OCI-LY1 (cell line): ENCODE measurements at regions not wholly inside any gene's neighbourhood (a gene's known extent, or its start where the extent isn't known, plus 50 kb on each side); places are given as distances from the start of the nearest gene placed in this dataset.

Experiments
- H2AFZ ChIP-seq: fragments of 200-600 bp; sonication (generic), shearing (Covaris generic); 2 replicates; pipeline ENCODE4 v1.6.0; 2014; ENCODE audit warnings: antibody characterized with exemption, mild to moderate bottlenecking, low read length
- H3F3A ChIP-seq: fragments of 200-600 bp; sonication (generic), shearing (Covaris generic); 2 replicates; pipeline ENCODE4 v1.6.0; 2014; ENCODE audit warnings: mild to moderate bottlenecking, antibody characterized with exemption, low read length, moderate library complexity; ENCODE audit not compliant: insufficient read depth
- H3K27ac ChIP-seq: fragments of 200-600 bp; sonication (generic); 2 replicates; pipeline ENCODE4 v1.5.1; 2014; ENCODE audit warnings: low read length, mixed run types, mild to moderate bottlenecking, low read depth; ENCODE audit not compliant: poor library complexity, severe bottlenecking
- H3K27me3 ChIP-seq: fragments of 200-600 bp; sonication (generic); 2 replicates; pipeline ENCODE4 v1.6.0; 2014; ENCODE audit warnings: antibody characterized with exemption, mild to moderate bottlenecking, low read length, moderate library complexity; ENCODE audit not compliant: insufficient read depth
- H3K36me3 ChIP-seq: fragments of 200-600 bp; sonication (generic); 2 replicates; pipeline ENCODE4 v1.6.1; 2014; ENCODE audit warnings: mild to moderate bottlenecking, antibody characterized with exemption, low read length, moderate library complexity, mixed read lengths; ENCODE audit not compliant: insufficient read depth
- H3K4me1 ChIP-seq: fragments of 200-600 bp; sonication (generic); 2 replicates; pipeline ENCODE4 v1.5.1; 2014; ENCODE audit warnings: mild to moderate bottlenecking, low read length, moderate library complexity; ENCODE audit not compliant: insufficient read depth, severe bottlenecking
- H3K4me2 ChIP-seq: fragments of 200-600 bp; sonication (generic), shearing (Covaris generic); 2 replicates; pipeline ENCODE4 v1.6.1; 2014; ENCODE audit warnings: low read length
- H3K4me3 ChIP-seq: fragments of 200-600 bp; sonication (generic); 2 replicates; pipeline ENCODE4 v1.5.1; 2014; ENCODE audit warnings: low read length, low read depth, mild to moderate bottlenecking, mixed read lengths; ENCODE audit not compliant: poor library complexity, severe bottlenecking
- H3K79me2 ChIP-seq: fragments of 200-600 bp; shearing (Covaris generic); 2 replicates; pipeline ENCODE4 v1.6.1; 2016; ENCODE audit warnings: mixed run types, low read length, mixed read lengths; ENCODE audit not compliant: insufficient read depth
- H3K9ac ChIP-seq: fragments of 200-600 bp; sonication (generic), shearing (Covaris generic); 2 replicates; pipeline ENCODE4 v1.6.1; 2014; ENCODE audit warnings: mild to moderate bottlenecking, low read length, mixed read lengths
- H3K9me2 ChIP-seq: fragments of 200-600 bp; sonication (generic), shearing (Covaris generic); 2 replicates; pipeline ENCODE4 v1.6.1; 2014; ENCODE audit warnings: low read depth, mild to moderate bottlenecking, low read length, mixed read lengths
- H3K9me3 ChIP-seq: fragments of 200-600 bp; shearing (Covaris generic); 2 replicates; pipeline ENCODE4 v1.6.1; 2014; ENCODE audit warnings: low read length, mixed read lengths
- H4K20me1 ChIP-seq: fragments of 200-600 bp; sonication (generic), shearing (Covaris generic); 2 replicates; pipeline ENCODE4 v1.6.0; 2016; ENCODE audit warnings: mild to moderate bottlenecking, low read length; ENCODE audit not compliant: insufficient read depth
- CTCF ChIP-seq: fragments of 200-600 bp; sonication (generic), shearing (Covaris generic); IDR thresholded peaks from 2 replicates; pipeline ENCODE4 v1.5.1; 2017; ENCODE audit warnings: mild to moderate bottlenecking, antibody characterized with exemption, low read length, moderate library complexity, mixed read lengths
- EZH2 ChIP-seq: fragments of 200-600 bp; sonication (generic), shearing (Covaris generic); IDR thresholded peaks from 2 replicates; pipeline ENCODE4 v1.8.0; 2017; ENCODE audit warnings: borderline replicate concordance, mixed run types, mild to moderate bottlenecking, antibody characterized with exemption, low read length, moderate library complexity, mixed read lengths

GRCh38 chr12:43079476-43079875, 472.5 kb downstream of the ADAMTS20 start:
- Histone ChIP-seq H2AFZ (no peak overlapping the region), H3K27me3 (no peaks in the 10 kb centered on the region), H4K20me1 (no peaks in the 10 kb centered on the region), H3K9me2 (no peaks in the 10 kb centered on the region), H3F3A (no peaks in the 10 kb centered on the region), H3K4me1 (no peaks in the 10 kb centered on the region), H3K36me3 (no peaks in the 10 kb centered on the region), H3K27ac (no peak overlapping the region), H3K4me3 (no peak overlapping the region), H3K4me2 (no peak overlapping the region), H3K79me2 (no peaks in the 10 kb centered on the region), H3K9ac (no peak overlapping the region), H3K9me3 (no peaks in the 10 kb centered on the region)
- TF ChIP-seq CTCF (no peak), EZH2 (no peak)

GRCh38 chr12:43078976-43079375, 473.0 kb downstream of the ADAMTS20 start:
- H3K27ac ChIP-seq: no peak overlapping the region
- no peaks in the 10 kb centered on the region for H4K20me1 ChIP-seq
- no peaks in the 10 kb centered on the region for H3K27me3 ChIP-seq
- no peak overlapping the region for H3K9ac ChIP-seq
- H3K4me3 ChIP-seq: no peak overlapping the region
- no peaks in the 10 kb centered on the region for H3K36me3 ChIP-seq
- no peaks in the 10 kb centered on the region for H3K79me2 ChIP-seq
- H3K4me2 ChIP-seq: no peak overlapping the region
- H2AFZ ChIP-seq: no peak overlapping the region
- H3K9me2 ChIP-seq: no peaks in the 10 kb centered on the region
- H3K9me3 ChIP-seq: no peaks in the 10 kb centered on the region
- TF ChIP-seq EZH2: no peak
- TF ChIP-seq CTCF: no peak
- no peaks in the 10 kb centered on the region for H3K4me1 ChIP-seq
- H3F3A ChIP-seq: no peaks in the 10 kb centered on the region

GRCh38 chr12:43072431-43072830, 479.6 kb downstream of the ADAMTS20 start:
- Histone ChIP-seq H3K4me1 (no peaks in the 10 kb centered on the region), H3F3A (no peaks in the 10 kb centered on the region), H3K79me2 (no peaks in the 10 kb centered on the region), H3K27ac (no peak overlapping the region), H3K27me3 (no peaks in the 10 kb centered on the region), H3K9ac (no peak overlapping the region), H3K36me3 (no peaks in the 10 kb centered on the region), H3K9me3 (no peaks in the 10 kb centered on the region), H3K4me3 (no peak overlapping the region), H3K4me2 (no peak overlapping the region), H4K20me1 (no peaks in the 10 kb centered on the region), H3K9me2 (no peaks in the 10 kb centered on the region), H2AFZ (no peak overlapping the region)
- TF ChIP-seq CTCF (no peak), EZH2 (no peak)
